Body of pancreas (tissue), 4 donors: ENCODE measurements at regions not wholly inside any gene's neighbourhood (a gene's known extent, or its start where the extent isn't known, plus 50 kb on each side); places are given as distances from the start of the nearest gene placed in this dataset.

ENCODE experiments used
- POLR2A ChIP-seq, 3 donors: fragments of 450-650 bp; IDR thresholded peaks; one replicate each; pipeline ENCODE4 v1.6.1; 2016; ENCODE audit warnings: antibody characterized with exemption in 3 of 3, mild to moderate bottlenecking in 2 of 3
- TF ChIP-seq, protein P1 (sequence below), 7 experiments: fragments of 450-650 bp in 4 of 7; fragments of 200-600 bp in 3 of 7; sonication (generic) in 3 of 7; IDR thresholded peaks; one replicate each; pipeline ENCODE4 v1.5.1; 2016 to 2019; ENCODE audit warnings: antibody characterized with exemption in 7 of 7

DNA sequence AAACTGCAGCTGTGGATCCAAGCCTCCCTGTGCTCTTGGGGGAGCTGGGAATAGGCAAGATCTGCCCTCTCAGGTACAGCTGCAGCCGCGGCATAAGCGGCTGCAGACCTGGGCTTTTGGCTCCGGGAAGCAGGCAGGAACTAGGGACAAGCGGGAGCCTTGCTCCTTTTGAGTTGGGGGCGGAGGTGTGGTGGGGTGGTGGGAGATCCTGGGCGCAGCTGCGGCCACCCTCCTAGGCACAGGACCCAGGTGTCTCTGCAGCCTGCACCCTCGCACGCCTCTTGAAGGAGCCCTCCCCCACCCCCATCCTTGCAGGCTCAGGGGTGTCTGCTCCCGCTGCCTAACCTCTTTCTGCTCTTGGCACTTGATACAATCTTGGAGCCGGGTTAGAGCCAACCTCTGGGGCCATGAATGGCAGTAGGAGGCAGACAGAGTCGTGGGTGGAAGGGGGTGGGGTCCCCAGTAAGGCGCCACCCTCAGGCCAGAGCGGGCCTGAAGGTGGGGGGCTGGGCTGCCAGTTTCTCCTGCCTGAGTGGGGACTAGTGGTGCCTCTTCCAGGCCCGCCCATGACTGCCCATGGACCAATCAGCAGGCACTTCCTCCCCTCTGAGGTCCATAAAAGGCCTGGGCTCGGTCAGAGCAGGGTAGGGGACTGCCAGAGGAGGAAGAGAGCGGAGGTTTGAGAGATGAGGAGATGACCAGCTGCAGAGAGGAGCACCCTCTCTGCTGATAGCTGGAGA is 267.6 kb upstream of the TNC start:
- TF ChIP-seq POLR2A (IDR thresholded peaks at IDR 0.05) = no peak
- TF ChIP-seq, protein P1, sequence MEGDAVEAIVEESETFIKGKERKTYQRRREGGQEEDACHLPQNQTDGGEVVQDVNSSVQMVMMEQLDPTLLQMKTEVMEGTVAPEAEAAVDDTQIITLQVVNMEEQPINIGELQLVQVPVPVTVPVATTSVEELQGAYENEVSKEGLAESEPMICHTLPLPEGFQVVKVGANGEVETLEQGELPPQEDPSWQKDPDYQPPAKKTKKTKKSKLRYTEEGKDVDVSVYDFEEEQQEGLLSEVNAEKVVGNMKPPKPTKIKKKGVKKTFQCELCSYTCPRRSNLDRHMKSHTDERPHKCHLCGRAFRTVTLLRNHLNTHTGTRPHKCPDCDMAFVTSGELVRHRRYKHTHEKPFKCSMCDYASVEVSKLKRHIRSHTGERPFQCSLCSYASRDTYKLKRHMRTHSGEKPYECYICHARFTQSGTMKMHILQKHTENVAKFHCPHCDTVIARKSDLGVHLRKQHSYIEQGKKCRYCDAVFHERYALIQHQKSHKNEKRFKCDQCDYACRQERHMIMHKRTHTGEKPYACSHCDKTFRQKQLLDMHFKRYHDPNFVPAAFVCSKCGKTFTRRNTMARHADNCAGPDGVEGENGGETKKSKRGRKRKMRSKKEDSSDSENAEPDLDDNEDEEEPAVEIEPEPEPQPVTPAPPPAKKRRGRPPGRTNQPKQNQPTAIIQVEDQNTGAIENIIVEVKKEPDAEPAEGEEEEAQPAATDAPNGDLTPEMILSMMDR (IDR thresholded peaks at IDR 0.05) = no peak
